ENCODE measurements at regions not wholly inside any gene's neighbourhood (a gene's known extent, or its start where the extent isn't known, plus 50 kb on each side); places are given as distances from the start of the nearest gene placed in this dataset.
"Not testable (repeated sequence)": the region's sequence is repeated elsewhere in the genome, so short reads cannot be mapped to it uniquely, and the experiment has no call there.

DNA sequence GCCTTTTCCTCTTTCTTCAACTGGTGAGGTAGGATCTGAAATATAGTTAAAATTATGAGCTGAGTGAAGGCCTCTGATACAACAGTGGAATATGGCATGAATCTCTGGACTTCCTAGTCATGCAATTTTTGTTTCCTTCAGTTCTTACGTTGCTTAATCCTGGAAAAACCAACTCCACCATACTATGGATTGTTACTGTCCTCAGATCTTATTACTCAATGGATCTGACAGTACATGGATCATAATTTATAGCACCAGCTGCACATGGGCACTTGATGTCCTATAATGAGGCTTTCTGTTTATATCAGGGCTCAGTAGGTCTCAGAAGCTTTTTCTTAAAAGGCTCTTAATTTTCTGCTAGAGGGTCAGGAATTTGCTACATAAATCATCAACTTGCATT, 1341.0 kb upstream of the EYS start:
- ATAC-seq (no peak), DNase-seq (ENCODE audit: missing footprints) (no peak)
- intact Hi-C loops (cut with DNase I) = no loop called here

DNA sequence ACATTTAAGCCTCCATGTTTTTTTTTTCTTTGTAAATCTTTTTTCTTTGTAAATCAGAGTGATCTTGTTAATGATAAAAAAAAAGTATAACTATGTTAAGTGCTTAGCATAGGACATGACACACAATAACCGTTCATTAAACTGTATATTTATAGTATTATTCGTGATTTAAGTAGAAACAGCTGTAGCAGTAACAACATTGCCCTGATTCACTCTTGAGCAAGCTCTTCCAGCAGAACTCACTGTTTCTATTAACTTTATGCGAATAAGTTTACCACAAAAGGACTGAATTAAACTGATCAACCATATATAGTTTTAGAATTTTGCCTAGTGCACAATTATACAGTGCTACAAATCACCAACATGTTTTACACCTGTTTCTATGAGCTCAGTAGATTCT, 1338.0 kb upstream of the EYS start:
- DNase-seq (ENCODE audit: missing footprints) = no peak
- intact Hi-C loops (cut with DNase I) = no loop called here

DNA sequence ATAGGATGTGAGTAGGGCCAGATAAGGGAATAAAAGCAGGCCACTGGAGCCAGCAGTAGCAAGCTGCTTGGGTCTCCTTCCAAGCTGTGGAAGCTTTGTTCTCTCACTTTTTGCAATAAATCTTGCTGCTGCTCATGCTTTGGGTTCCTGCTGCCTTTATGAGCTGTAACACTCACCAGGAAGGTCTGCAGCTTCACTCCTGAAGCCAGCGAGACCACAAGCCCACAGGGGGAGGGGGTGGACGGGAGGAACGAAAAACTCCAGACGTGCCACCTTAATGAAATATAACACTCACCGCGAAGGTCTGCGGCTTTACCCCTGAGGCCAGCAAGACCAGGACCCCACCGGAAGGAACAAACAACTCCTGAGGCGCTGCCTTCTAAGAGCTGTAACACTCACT, 1324.4 kb upstream of the EYS start:
- ATAC-seq = no peak
- DNase-seq (ENCODE audit: missing footprints) = no peak
- intact Hi-C loops (cut with DNase I) = no loop called here

More for the DNA sequence above, 1338.0 kb upstream of the EYS start:
- no peak for ATAC-seq

DNA sequence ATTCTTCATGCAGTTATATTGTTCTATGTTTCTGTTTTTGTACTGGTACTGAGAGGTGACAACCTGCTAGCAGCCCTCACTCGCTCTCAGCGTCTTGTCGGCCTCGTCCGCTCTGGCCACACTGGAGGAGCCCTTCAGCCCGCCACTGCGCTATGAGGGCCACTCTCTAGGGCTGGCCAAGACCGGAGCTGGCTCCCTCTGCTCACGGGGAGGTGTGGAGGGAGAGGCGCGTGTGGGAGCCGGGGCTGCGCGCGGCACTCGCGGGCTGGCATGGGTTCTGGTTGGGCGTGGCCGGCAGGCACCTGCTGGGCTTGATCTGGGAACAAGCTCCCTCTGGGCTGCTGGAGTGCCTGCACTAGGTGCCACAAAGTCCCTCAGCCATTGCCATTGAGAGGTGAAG, 1323.8 kb upstream of the EYS start:
- no peak for ATAC-seq
- DNase-seq (ENCODE audit: missing footprints) = no peak
- intact Hi-C loops (cut with DNase I) = no loop called here

DNA sequence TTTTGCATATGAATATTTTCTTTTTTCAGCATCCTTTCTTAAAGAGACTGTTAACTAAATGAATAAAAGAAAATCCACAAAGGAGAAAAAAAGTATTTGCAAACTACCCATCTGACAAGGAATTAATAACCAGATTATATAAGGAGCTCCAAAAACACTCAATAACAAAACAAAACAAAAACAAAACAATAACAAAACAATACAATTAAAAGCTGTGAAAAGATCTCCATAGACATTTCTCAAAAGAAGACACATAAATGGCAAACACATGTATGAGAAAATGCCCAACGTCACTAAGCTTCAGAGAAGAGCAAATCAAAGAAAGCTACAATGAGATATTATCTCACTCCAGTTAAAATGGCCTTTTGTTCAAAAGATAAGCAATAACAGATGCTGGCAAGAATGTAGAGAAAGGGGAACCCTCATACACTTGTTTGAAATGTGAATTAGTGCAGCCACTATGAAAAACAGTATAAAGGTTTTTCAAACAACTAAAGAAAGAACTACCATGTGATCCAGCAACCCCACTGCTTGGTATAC, 1310.0 kb upstream of the EYS start:
- ATAC-seq (no peak), DNase-seq (ENCODE audit: missing footprints) (no peak)
- intact Hi-C loops (cut with DNase I) = no loop called here

DNA sequence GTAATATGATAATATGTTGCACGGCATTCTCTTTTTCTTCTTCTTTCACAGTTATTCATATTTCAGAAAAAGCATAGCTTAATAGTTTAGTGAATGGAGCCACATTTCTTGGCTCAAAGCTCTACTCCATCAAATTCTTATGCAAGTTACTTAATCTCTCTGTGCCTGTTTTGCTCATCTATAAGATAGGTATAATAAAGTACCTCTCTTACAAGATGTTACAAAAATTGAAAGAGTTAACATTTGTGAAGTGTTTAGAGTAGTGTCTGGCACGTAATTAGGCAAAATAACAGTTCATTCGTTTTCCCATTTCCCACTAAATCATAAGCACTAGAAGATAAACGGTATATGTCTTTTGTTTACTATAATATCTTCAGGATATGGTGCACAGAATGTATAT, 1304.4 kb upstream of the EYS start:
- intact Hi-C loops (cut with DNase I) = no loop called here
- ATAC-seq = no peak
- no peak for DNase-seq (ENCODE audit: missing footprints)

DNA sequence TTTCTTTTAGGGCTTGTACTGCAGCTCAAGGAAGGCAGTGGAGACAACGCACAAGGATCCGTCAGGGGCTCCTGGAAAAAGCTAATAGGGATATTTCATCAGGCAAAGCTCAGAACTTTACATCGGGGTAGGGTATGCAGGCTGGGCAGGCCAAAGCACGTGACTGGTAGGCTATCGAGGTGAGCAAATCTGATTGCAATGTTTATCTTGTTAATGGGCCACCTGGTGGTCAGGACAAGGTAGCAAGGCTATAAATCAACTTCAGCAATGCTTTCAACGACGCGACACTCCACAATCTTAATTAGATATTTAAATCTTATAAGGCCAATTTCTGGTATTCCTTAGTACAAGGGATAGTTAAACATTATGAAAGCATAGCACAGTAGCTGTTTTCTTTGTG, 1302.8 kb upstream of the EYS start:
- intact Hi-C loops (cut with DNase I) = no loop called here
- ATAC-seq (no peak), DNase-seq (ENCODE audit: missing footprints) (no peak)

DNA sequence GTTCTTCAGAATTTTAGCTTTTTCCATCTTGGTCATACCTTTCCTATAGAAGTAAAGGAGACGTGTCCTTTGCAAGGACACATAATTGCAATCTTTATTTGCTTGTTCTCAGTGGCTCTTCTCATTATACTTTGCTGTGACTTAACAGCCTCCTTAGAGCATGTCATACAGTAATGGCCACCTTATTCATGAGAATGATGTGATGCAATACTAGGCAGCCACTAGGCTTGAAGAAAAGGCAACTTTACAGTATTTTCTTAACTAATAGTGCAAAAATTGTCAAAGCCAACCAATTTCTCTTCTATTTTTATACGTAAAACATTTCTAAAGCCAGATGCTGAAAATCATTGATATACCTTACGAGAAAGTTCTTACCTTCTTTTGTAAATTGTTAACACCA, 1296.8 kb upstream of the EYS start:
- intact Hi-C loops (cut with DNase I) = no loop called here

DNA sequence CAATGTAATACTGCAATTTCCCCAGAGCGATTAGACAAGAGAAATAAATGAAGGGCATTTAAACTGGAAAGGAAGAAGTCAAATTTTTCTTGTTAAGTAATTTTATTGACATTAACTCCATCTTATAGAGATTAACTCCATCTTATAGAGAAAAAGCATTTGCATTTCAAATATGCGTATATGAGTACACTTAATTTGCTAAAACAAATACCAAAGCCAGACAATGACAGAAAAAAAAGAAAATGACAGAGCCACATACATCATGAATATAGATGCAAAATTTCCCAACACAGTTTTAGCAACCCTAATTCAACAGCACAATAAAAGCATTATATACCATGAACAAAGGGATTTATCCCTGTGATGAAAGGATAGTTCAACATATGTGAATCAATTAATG, 1293.1 kb upstream of the EYS start:
- no peak for ATAC-seq
- intact Hi-C loops (cut with DNase I) = no loop called here
- no peak for DNase-seq (ENCODE audit: missing footprints)

More for the DNA sequence above, 1296.8 kb upstream of the EYS start:
- DNase-seq (ENCODE audit: missing footprints) = no peak
- ATAC-seq = no peak

DNA sequence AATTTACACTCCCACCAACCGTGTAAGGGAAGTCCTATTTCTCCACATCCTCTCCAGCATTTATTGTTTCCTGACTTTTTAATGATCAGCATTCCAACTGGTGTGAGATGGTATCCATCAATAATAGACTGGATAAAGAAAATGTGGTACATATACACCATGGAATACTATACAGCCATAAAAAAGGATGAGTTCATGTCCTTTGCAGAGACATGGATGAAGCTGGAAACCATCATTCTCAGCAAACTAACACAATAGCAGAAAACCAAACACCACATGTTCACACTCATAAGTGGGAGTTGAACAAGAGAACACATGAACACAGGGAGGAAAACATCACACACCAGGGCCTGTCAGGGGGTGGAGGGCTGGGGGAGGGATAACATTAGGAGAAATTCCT, 1290.6 kb upstream of the EYS start:
- intact Hi-C loops (cut with DNase I); ATAC-seq; DNase-seq (ENCODE audit: missing footprints): not testable (repeated sequence)

DNA sequence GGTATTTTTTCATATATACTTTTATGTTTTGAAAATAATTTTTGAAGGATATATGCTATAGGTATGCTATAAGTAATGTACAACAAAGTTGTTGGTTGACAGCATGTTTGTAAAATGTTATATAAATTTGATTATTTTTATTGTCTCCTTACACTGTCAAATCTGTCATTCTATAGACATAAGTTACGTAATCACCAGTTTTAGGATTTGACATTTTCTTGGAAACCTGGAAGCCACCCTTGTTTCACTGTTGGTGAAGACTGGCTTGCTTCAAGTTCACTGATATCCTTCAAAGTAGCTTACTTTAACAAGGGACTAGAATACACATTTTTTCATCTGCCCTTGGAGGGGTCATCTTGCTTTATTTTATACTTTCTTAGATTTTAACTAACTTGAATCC, 1288.6 kb upstream of the EYS start:
- intact Hi-C loops (cut with DNase I) = no loop called here
- ATAC-seq (no peak), DNase-seq (ENCODE audit: missing footprints) (no peak)

DNA sequence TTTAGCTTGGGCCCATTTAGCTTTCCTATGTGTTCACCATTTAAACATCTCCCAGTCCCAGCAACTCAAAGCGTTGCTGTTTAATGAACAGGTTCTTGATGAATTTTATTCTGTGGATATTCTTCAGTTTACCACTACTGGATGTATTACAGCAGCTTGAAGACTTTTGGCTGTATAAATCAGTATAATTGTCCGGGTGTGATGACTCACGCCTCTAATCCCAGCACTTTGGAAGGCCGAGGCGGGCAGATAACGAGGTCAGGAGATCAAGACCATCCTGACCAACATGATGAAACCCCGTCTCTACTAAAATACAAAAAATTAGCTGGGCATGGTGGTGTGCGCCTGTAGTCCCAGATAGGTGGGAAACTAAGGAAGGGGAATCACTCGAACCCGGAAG, 1286.7 kb upstream of the EYS start:
- ATAC-seq; DNase-seq (ENCODE audit: missing footprints); intact Hi-C loops (cut with DNase I): not testable (repeated sequence)

DNA sequence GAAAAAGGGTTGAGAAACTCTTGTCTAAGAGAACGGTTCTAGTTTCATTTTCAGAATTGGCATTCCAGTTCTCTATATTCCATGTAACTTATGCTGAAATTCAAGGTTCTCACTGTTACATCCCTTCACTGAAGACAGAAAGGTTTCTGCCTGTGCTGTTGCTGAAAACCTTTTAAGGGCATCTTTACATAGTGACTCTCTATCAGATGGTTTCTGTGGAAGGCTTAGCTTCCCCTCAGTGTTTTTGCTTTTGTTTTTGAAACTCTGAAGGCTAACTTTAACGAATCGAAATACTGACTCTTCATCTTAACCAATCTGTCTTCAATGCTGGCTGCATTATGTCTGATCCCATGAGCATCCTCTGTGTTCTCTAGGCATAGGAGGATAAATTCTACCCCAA, 1286.2 kb upstream of the EYS start:
- intact Hi-C loops (cut with DNase I) = no loop called here
- no peak for DNase-seq (ENCODE audit: missing footprints)
- no peak for ATAC-seq

DNA sequence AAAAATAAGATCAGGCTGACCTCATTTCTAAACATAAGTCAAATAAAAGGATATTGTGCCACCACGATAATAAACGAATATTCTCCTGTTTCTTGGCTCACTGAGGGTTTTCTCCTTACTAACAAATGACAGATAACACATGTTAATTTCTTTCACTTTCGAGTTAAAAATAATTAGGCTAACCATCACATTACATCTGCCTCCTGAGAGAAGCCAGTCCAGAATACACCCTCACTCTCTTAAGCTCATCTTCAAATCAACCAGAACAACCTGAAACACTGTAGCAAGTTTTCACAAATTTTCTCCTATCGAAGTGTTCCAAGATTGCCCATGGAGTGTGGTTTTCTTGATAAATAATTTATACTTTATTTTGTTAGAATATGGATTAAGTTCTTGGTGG, 1285.6 kb upstream of the EYS start:
- intact Hi-C loops (cut with DNase I) = no loop called here
- no peak for DNase-seq (ENCODE audit: missing footprints)
- no peak for ATAC-seq

DNA sequence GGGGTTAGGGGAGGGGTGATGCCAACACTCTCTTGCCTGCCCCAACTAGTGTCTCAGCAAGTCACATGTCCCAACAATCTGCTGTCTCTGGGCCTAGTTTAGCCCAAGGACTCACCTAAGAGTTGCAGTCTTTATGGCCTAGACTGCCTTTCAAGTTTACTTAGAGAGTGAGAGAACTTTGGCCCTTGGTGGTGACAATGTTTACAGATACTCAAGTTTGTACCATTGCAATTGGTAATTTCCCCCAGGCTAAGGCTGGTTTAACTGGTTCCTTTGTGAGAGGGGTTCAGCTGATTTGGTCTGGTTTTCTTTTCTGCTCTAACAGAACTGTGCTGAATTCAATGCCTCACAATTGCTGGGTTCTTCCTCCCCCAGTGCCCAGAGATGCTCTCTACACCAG, 1279.9 kb upstream of the EYS start:
- ATAC-seq = no peak
- intact Hi-C loops (cut with DNase I) = no loop called here
- DNase-seq (ENCODE audit: missing footprints) = no peak

DNA sequence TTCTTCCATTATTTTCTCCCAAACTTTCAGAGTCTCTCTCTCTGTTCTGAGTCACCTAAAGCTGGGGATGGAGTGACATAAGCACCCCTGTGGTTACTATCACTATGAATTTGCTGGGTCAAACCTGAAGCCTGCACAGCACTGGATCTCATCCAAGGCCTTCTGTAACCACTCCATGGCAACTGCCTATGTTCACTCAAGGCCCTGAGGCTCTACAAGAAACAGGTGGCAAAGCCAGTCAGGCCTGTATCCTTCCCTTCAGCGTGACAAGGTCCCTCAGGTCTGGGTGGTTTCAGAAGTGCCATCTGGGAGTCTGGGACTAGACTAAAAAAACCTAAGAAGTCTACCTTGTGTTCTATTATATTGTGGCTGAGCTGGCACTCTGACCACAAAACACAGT, 1278.8 kb upstream of the EYS start:
- DNase-seq (ENCODE audit: missing footprints) (no peak), ATAC-seq (no peak)
- intact Hi-C loops (cut with DNase I) = no loop called here

DNA sequence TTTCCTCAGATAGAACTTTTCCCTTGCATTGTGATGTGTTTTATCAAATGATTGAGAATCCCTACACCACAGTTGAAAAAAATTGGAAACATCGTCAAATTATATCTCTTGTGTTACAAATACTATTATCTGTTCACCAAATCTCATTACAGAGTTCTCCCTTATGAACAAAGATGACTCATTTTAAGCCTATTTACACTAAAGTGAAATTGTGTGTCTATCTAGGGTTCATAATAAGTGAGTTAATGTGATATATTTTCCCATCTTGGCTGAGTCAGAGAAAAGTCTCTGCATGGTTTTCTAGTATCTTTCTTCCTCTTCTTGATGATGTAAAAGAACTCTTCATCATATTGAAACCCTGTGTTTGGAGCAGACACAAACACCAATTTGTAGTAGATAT, 1263.3 kb upstream of the EYS start:
- DNase-seq (ENCODE audit: missing footprints) (no peak), ATAC-seq (no peak)
- intact Hi-C loops (cut with DNase I) = no loop called here

DNA sequence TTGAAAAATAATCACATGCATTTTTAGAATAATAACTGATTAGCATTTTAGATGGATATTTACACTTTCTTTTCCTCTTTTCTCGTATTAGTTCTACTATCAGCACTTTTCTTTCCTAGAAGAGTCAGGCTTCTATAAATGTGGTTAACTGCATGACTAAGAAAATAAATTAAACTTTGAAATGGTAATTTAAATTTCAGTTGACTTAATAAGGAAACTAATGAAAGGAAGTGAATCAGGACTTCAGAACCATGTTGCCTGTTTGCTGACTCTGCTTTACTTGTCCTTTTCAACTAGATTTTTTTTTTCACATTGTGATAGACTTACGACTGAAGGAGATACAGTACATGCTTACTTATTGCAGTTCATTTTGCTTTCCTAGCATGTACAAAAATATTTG, 1258.2 kb upstream of the EYS start:
- ATAC-seq (no peak), DNase-seq (ENCODE audit: missing footprints) (no peak)
- intact Hi-C loops (cut with DNase I) = no loop called here

DNA sequence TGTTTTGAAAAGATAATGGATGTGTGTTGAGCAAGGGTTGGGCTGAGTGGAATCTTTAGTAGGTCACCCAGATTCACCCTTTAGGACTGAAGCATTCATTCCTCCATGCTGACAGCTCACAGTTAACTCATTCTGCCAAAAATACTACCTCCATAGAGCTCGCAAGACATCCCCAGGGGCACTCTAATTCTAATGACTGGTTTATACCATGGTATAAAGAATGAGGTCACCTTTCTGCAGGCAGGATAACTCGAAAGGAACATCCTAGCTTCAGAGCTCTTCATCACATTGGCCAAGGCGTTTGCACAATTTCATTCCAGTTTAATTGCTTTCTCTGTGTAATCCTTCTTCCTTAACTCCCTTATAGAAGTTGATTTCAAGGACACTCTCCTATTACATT, 1257.2 kb upstream of the EYS start:
- no peak for ATAC-seq
- no peak for DNase-seq (ENCODE audit: missing footprints)
- intact Hi-C loops (cut with DNase I) = no loop called here

DNA sequence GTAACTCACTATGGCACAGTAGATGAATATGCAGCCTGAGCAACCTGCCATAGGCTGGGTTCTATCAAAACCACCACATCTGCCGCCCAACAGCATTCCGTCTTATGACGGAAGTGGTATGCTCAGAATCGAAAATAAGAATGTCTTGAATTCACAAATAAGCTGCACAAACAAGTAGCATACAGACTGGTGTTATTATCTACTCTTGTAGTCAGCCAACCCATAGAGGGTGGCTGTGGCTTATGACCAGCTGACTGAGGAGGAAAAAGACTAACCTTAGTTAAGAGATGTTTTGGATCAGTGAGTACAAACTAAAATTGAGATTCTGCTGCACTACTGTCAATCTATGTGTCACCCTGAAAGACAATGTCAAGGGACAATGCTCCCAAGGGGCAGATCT, 1255.1 kb upstream of the EYS start:
- intact Hi-C loops (cut with DNase I) = no loop called here
- DNase-seq (ENCODE audit: missing footprints) (no peak), ATAC-seq (no peak)

DNA sequence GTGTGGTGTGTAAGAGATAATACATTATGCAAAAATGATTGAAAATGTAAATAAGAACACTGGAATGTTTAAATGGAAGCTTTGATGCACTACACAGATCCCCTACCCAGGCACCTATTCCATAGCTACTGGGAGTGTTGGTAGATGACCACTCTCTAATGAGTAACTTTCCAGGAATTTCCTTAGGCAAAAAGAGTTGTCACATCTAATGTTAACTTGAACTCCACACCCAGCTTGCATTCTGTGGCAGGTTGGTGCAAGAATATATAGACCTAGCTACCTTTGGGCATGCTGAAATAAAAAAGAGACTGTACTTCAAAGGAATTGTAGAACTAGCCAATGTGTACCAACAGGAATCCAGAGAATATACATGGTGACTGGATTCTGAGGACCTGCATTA, 1254.2 kb upstream of the EYS start:
- intact Hi-C loops (cut with DNase I) = no loop called here
- ATAC-seq (no peak), DNase-seq (ENCODE audit: missing footprints) (no peak)

DNA sequence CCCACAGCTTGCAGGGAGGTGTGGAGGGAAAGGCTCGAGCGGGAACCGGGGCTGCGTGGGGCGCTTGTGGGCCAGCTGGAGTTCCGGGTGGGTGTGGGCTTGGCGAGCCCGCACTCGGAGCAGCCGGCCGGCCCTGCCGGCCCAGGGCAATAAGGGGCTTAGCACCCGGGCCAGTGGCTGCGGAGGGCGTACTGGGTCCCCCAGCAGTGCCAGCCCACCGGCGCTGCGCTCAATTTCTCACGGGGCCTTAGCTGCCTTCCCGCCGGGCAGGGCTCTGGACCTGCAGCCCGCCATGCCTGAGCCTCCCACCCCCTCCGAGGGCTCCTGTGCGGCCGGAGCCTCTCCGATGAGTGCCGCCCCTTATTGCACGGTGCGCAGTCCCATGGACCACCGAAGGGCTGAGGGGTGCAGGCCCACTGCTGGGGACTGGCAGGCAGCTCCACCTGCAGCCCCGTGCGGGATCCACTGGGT, 1242.2 kb upstream of the EYS start:
- DNase-seq (ENCODE audit: missing footprints) = no peak
- ATAC-seq = no peak
- intact Hi-C loops (cut with DNase I) = no loop called here

Measured in Right ventricle myocardium inferior (tissue), 1 donor.